Urothelium cell line (cell line): ENCODE measurements at regions not wholly inside any gene's neighbourhood (a gene's known extent, or its start where the extent isn't known, plus 50 kb on each side); places are given as distances from the start of the nearest gene placed in this dataset.
"Not testable (repeated sequence)": the region's sequence is repeated elsewhere in the genome, so short reads cannot be mapped to it uniquely, and the experiment has no call there.

ENCODE experiments used
- DNase-seq: peaks from one replicate; pipeline ENCODE4 v3.0.0; 2011; ENCODE audit warnings: low spot score, mixed read lengths
- FAIRE-seq: peaks from 2 replicates; lab custom pipeline; 2011; peaks lifted over from hg19 to GRCh38; lab: Jason Lieb, UNC

DNA sequence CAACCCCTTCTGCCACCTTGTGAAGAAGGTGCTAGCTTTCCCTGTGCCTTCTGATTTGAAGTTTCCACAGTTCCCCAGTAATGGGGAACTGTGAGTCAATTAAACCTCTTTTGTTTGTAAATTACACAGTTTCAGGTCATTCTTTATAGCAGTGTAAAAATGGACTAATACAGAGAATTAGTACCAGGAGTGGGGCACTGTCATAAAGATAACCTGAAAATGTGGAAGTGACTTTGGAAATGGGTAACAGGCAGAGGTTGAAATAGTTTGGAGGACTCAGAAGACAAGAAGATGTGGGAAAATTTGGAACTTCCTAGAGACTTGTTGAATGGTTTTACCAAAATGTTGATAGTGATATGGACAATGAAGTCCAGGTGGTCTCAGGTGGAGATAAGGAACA lies 131.0 kb upstream of the HAND2 start:
- no peak for FAIRE-seq

DNA sequence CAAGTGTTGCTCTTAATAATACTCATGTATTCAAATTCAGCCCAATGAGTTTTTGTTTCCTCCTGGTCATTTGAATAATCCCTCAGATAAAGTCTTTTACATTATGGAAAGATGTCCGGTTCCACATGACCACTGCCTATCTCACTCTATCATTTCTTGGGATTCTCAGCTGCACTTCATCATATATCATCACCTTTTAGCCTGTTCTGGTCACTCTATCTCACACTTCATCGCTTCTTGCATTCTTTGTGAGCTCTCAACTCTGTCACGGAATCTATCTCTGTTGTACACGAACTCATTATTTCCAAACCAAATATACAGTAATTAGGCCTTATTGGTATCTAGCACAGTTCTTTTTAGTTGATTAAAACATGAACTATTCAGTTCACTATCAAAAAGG lies 126.9 kb upstream of the HAND2 start:
- FAIRE-seq = no peak
- no peak for DNase-seq

More for the DNA sequence above, 131.0 kb upstream of the HAND2 start:
- no peak for DNase-seq

DNA sequence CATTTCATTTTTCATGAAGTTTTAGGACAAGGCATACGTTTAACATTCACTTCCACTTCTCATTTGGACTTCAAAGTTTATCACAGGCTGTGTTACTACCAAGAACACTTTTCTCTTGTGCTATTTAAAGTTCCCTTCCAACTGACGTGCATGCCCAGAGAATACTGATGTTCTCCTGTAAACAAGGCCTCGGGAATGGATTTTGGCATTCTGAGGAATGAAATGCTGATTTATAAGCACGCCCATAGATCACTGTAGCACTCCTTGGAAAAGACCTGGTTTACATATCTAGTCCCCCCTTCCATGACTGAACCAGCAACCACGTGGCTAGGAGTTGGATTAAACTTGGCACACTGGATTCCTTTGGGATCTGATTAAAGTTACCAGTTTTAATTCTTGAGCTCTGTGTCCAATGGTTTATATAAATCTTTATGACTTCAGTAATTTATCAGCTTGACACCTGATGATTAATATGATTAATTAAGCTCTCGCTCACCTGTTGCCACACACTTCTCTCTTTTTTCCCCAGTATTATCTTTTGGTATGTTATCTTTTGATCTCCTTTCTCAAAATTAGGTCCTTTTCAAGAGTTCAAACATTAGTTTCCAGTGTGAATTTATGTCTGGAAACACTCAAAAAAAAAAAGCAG lies 122.4 kb upstream of the HAND2 start:
- FAIRE-seq = no peak
- no peak for DNase-seq

DNA sequence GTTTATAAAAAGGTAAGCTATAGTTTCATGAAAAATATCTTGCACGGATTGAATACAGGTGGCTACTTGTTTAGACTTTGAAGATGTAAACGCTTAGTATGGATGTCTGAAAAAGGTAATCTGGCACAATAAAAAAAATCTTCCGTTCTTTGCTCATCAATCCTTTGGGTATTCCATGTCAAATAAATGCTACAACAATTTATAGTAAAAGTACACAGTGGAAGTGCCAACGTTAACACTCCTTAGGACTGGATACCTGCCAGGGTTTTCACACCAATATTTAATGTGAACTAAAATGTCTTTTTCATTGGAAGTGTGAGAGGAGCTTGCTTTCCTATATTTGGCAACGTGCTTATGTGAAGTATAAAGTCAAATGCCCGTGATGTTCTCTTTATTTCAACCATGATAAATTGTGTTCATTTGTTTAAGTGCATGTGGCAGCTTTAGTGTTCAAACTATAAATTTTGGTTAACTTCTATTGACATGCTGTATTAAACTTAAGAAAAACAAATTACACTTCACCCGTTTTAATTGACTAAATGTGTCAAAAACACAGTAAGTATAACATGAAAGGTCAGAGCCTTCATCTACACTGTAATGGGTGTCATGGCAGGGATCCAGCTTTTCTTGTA lies 121.7 kb upstream of the HAND2 start:
- FAIRE-seq (no peak), DNase-seq (no peak)

DNA sequence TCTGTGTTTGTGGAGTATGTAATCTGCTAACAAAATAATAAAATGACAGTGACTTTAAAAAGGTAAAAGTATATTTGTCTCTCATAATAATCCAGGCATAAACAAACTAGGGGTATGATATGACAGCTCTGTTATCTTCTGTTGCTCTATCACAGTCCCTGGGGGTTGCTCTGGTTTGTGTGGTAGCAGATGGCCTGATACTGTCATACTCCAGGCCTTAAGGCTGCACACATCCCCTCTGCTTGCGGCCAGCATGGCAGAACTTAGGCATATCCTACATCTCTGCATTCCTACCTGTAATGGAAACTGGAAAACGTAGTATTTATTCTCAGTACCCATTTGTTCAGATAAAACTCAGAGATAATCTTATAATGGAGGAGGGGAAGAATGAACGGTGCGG lies 117.9 kb upstream of the HAND2 start:
- DNase-seq = no peak
- no peak for FAIRE-seq

DNA sequence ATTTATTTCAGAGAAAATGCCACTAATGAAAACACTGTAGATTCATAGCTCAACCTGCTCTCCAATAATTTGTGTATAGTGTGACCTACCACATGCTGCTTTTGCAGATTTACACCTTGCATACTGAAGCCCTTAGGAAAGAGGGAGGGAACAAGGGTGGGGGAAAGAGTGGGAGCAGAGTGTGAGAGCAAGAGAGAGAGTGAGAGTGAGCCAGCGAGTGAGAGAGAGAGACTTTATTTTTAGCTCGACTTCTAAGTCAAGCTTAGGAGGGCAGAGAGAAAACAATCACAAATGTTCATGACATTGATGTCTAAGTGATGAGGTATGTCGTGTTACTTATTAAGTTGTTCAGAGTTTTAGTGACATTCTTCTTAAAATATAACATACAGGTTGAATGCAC lies 112.5 kb upstream of the HAND2 start:
- FAIRE-seq (no peak), DNase-seq (no peak)

DNA sequence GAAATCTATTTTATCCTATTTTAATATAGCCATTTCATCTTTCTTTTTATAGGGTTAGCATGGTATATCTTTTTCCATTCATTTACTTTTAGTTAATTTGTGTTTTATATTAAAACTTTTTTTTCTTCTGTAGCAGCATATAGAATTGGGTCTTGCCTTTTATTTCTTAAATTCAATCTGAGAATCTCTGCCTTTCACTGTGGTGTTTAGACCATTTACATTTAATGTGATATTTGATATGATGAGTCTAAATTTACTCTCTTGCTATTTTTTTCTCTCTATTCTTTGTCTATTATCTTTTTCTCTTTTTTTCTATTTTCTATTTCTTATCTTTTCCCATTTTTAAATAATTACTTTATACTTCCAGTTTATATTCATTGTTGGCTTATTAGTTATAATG lies 105.4 kb upstream of the HAND2 start:
- no peak for DNase-seq
- FAIRE-seq = no peak

DNA sequence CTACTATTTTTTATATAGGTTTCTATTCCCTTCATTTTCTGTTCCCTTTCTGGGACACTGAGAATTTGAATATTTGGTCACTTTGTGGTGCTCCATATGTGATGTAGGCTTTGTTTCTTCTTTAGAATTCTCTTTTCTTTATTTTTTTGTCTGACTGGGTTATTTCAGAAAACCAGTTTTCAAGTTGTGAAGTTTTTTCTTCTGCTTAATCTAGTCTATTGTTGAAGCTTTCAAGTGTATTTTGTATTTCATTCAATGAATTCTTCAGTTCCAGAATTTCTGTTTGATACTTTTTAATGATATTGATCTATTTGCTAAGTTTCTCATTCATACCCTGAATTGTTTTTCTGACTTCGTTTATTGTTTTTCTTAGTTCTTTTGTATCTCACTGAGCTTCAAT lies 96.2 kb upstream of the HAND2 start:
- FAIRE-seq (no peak), DNase-seq (no peak)

DNA sequence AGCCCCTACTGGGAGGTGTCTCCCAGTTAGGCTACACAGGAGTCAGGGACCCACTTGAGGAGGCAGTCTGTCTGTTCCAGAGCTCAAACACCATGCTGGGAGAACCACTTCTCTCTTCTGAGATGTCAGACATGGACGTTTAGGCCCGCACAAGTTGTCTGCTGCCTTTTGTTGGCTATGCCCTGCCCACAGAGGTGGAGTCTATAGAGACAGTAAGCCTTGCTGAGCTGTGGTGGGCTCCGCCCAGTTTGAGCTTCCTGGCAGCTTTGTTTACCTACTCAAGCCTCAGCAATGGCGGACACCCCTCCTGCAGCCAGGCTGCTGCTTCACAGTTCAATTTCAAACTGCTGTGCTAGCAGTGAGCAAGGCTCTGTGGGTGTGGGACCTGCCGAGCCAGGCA lies 88.6 kb upstream of the HAND2 start:
- not testable (repeated sequence) for DNase-seq, FAIRE-seq

DNA sequence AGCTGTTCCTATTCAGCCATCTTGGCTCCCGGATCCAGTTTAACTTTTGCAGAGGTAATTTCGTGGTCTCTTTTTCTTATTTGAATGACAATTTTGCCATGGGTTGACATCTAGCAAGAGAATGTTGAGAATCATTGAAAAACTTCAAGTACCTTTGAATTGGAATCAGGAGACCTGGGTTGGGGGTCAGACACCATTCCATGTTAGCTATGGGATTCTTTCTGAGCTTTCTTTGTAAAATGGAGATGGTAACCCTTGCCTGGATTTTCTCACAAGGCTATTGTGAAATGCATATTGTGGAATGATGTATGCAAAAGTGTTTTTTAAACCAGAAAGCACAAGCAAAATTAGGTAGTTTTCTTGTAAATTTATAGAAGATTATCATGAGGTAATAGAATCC lies 79.1 kb upstream of the HAND2 start:
- DNase-seq (no peak), FAIRE-seq (no peak)

DNA sequence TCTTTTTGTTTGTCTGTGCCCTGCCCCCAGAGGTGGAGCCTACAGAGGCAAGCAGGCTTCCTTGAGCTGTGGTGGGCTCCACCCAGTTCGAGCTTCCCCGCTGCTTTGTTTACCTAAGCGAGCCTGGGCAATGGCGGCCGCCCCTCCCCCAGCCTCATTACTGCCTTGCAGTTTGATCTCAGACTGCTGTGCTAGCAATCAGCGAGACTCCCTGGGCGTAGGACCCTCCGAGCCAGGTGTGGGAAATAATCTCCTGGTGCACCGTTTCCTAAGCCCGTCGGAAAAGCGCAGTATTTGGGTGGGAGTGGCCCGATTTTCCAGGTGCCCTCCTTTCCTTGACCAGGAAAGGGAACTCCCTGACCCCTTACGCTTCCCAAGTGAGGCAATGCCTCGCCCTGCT lies 78.6 kb upstream of the HAND2 start:
- not testable (repeated sequence) for FAIRE-seq, DNase-seq

DNA sequence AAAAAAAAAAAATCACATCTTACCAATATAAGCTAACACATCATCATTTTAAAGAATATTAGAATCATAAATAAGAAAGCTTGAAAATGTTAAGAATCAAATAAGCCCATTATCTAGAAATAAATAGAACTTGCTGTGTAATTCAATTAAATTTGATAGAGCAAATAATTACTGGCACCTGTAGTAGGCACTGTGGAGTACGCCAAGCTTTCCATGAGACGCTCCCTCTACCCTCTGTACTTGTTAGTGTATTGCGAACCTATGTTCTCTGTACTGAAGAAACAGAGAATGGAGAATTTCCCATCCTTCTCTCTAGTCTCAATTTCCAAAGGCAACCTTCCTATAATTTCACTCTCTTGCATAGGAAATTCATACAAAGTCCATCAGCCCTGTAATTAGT lies 61.7 kb upstream of the HAND2 start:
- FAIRE-seq (no peak), DNase-seq (no peak)

DNA sequence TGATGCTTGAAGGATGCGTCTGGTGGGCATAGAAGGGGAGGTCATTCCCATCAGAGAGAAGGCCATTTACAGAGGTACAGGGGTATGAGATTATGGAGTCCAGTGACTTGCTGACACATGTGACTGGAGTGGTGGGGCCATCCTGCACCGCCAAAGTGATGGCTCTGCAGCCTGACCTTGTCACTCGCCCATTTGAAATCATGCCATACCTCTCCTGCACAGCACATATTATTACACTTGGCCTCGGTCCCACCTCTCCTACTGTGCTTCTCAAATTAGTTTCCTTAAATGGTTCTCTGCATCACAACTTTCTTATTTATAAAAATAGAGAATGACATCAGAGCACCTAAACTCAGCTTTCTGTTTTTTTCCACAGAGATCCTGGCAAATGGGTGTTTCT lies 60.7 kb upstream of the HAND2 start:
- DNase-seq (no peak), FAIRE-seq (no peak)

DNA sequence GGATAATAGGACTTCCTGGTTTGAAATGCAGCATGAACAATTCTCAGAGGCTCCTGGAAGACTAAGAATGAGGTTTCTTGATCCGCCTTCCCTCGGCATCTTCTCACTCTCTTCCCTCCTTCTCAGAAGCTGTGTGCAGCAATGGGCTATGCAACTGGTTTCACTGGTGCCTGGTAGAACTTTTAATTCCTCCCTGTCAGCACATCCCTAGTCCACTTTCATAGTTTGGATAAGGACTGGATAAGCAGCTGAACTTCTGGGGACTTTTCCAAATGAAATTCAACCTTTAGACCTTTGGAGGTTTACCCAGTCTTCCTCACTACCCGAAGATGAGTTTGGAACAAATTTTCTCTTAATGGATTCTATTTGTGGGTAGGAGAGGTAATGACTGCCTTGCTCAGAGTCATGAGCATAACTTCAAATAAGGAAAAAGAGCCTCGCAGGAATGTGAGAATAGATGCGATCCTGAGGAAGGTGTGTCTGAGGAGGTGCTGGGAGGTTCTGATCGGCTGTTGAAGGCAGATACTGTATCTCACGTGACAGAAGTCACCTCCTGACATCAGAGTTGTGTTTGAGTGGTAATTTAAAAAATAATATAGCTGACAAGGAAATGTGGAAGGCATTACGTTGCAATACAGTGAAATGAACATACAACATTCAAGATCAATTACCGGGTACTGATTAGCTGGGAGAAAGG lies 56.0 kb upstream of the HAND2 start:
- no peak for FAIRE-seq
- DNase-seq = no peak

DNA sequence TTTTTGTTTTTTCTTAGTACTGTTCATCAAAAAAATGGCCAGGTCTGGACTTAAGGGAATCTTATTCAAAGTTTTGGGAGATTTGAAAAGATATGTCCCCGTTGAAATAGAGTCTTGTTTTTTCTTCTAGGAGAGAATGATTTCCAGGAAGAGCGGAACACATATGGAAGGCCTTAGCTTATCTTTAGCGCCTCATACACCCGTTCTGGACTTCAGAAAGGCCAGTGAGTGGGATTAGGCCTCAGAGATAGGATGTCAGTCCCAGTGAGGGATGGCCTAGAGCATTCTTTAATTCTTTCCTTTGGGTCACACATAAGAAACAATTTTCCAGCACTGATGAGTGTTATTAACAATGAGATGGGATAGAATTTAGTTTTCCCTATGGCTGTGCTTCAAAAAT lies 54.5 kb upstream of the HAND2 start:
- no peak for DNase-seq
- no peak for FAIRE-seq
